DMS79 (cell line): ENCODE measurements at regions not wholly inside any gene's neighbourhood (a gene's known extent, or its start where the extent isn't known, plus 50 kb on each side); places are given as distances from the start of the nearest gene placed in this dataset.
"Not testable (repeated sequence)": the region's sequence is repeated elsewhere in the genome, so short reads cannot be mapped to it uniquely, and the experiment has no call there.

Experiments
- DNase-seq: peaks from one replicate; lab custom pipeline; 2025; lab: John Stamatoyannopoulos, UW

- no peak for DNase-seq
These were observed 62.9 kb downstream of the ACKR3 start for GRCh38 chr2:236632295-236633218.

GRCh38 chr2:236633219-236633570 lies 63.6 kb downstream of the ACKR3 start:
- no peak for DNase-seq

GRCh38 chr2:236633775-236634560 lies 64.3 kb downstream of the ACKR3 start:
- no peak for DNase-seq

- no peak for DNase-seq
These were observed 66.6 kb downstream of the ACKR3 start for GRCh38 chr2:236636261-236636660.

- no peak for DNase-seq
These were observed 67.3 kb downstream of the ACKR3 start for GRCh38 chr2:236636714-236637470.

DNA sequence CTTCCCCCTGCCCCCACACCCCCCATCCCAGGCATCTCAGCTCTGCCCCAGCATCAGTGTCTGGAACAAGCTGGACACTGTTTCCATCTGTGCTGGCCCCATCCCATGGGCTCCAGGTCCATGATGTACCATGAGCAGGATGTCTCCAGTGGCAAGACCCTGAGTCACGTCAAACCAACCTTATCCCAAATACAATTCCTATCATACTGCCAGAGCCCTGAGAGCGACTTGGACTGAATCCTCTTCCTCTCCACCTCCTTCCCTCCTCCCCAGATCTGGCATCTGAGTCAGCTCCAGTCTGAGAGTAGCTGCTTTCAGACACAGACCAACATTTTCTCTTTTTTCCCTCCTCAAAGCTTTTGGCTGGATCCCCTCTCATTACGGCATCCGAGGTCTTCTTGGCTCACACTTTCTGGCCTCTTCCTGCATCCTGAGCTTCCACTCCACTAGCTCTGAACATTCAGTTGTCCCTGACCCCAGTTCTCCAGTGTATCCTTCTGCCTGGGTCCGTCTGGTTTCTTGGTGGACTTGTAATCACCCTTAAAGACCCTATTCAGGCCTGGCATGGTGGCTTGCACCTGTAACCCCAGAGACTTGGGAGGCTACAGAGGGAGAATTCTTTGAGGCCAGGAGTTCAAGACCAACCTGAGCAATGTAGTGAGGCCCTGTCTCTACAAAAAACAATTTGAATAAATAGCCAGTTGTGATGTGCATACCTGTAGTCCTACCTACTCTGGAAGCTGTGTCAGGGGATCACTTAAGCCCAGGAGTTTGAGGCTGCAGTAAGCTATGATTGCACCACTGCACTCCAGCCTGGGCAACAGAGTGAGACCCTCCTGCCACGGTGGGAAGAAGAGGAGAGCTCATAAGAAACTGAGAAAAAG lies 68.3 kb downstream of the ACKR3 start:
- DNase-seq = no peak

DNA sequence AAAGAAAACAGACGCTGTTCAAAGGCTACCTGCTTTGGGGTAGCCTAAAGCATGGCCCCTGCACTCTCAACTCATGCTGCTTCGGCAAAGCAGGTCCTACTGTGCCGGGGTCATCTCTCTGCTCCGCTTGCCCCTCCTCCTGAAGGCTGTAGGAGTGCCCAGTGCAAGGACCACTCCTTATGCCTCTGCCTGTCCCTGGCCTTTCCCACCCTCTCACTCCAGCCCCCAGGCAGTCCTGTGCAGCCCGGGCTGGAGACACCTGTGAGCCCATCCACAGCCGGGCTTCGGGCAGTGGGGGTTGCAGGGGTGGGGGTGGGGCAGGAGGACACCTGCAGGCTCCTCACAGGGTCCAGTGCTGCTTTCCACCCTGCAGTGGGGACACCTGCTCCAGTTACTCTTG lies 69.1 kb downstream of the ACKR3 start:
- DNase-seq = no peak

GRCh38 chr2:236639461-236640235 lies 70.0 kb downstream of the ACKR3 start:
- no peak for DNase-seq

GRCh38 chr2:236641051-236641726 lies 71.6 kb downstream of the ACKR3 start:
- DNase-seq = no peak

GRCh38 chr2:236642125-236642524 lies 72.5 kb downstream of the ACKR3 start:
- no peak for DNase-seq

DNA sequence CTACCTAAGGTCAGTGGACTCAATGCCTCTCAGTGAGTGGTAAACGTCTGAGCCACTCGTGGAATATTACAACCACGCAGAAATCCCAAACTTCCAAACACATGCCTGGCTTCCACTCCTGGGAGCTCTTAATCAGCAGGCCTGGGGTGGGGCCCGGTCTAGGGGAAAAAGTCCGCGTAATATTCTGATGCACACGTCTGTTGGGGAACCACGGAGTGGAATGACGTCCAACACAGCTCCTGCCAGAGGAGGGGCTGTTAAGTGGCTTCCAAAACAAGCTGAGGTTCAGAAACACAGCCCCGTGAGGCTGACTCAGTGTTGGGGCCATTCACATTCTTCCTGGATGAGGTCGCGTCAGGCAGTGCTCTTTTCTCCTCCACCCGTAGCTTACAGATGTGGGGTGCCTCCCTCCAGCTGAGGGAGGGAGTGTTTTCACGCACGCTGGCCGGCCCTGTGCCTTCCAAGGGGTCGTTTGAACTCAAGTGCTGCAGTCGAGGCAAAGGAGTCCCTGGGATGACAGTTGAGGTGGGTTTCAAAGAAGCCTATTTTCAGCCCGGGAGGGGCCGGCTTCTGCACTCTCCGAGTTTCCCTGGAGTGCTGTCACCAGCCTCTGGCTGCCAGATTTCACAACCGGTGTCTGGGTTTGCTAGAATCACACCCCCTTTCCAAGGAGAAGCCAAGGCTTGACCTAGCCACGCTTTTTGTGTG lies 73.1 kb downstream of the ACKR3 start:
- no peak for DNase-seq

DNA sequence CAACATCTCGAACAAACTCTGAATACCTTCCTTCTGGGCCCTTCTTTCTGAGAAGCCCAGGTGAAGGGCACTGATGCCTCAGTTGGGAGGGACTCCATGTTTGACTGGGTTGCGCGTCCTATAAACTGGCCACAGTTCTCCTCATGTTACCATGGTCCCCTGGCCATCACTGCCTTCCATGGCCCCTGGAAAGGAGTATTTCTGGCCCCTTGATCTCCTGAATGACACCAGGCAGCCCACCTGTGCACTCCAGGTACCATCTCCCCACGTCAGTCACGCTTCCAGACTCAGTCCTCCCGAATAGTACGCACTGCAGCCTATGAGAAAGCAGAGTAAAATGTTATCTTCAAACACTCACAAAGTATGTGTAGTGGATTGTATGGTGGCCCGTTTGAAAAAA lies 73.9 kb downstream of the ACKR3 start:
- no peak for DNase-seq

DNA sequence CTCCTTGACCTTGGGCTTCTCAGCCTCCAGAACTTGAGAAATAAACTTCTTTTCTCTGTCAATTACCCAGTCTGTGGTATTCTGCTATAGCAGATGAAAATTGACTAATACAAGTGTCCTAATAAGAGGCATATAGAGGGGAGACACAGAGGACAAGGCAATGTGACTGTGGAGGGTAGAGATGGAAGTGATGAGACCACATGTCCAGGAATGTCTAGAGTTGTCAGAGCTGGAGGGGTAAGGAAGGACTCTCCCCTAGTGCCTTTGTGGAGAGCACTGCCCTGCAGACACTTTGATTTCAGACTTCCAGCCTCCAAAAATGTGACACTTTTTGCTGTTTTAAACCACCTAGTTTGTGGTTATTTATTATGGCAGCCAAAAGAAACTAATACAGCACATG lies 74.4 kb downstream of the ACKR3 start:
- no peak for DNase-seq

GRCh38 chr2:236644502-236644911 lies 74.9 kb downstream of the ACKR3 start:
- DNase-seq = no peak

DNA sequence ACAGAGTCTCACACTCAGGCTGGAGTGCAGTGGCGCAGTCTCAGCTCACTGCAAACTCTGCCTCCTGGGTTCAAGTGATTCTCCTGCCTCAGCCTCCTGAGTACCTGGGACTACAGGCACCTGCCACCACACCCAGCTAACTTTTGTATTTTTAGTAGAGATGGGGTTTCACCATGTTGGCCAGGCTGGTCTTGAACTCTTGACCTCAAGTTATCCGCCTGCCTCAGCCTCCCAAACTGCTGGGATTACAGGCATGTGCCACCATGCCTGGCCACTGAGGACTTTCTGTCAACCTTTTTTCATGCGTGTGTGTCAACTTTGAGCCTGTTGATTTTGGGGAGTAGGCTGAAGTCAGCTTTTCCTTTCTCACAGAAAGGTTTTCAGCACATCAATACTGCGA lies 75.5 kb downstream of the ACKR3 start:
- DNase-seq = not testable (repeated sequence)

- no peak for DNase-seq
These were observed 76.8 kb downstream of the ACKR3 start for GRCh38 chr2:236646441-236646840.

GRCh38 chr2:236646871-236647270 lies 77.2 kb downstream of the ACKR3 start:
- DNase-seq = no peak

- DNase-seq = no peak
These were observed 78.0 kb downstream of the ACKR3 start for GRCh38 chr2:236647621-236648020.

DNA sequence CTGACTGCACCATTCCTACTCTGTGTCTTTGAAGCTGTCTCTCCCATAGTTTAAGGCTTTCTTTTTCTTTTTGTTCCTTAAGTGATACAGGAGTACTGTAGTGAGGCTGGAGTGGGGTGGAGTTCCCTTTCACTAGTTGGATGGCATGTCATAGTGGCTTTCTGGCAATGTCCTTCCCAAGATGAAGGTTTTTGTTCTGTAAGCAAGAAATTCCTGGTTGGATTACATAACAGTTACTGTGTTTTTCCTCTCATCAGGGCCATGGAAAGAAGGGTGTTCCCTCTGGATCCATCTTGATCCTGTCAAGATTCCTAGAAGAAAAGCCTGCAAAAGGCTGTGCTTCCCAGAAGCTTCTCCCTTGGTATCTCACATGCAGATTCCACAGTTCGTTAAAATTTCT lies 84.2 kb downstream of the ACKR3 start:
- no peak for DNase-seq
